ENCODE measurements at regions not wholly inside any gene's neighbourhood (a gene's known extent, or its start where the extent isn't known, plus 50 kb on each side); places are given as distances from the start of the nearest gene placed in this dataset.

DNA sequence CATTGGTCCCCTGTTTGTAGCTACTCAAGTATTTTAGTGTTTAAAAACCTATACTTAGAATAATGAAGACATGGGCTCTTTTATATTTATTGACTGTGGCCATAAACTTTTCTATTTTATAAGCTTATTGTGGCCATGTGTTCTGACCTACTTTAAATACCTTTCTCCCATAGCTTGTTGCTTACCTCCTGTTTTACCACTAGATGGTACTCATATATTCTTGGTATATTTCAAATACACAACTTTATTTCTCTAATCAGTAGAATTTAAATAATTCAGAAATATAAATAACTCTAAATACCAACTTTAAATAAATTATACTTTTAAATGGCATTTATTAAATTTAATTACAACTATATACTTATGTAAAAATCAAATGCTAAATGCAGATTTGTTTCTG is 498.0 kb downstream of the PRDM9 start:
- TF ChIP-seq, protein P1, sequence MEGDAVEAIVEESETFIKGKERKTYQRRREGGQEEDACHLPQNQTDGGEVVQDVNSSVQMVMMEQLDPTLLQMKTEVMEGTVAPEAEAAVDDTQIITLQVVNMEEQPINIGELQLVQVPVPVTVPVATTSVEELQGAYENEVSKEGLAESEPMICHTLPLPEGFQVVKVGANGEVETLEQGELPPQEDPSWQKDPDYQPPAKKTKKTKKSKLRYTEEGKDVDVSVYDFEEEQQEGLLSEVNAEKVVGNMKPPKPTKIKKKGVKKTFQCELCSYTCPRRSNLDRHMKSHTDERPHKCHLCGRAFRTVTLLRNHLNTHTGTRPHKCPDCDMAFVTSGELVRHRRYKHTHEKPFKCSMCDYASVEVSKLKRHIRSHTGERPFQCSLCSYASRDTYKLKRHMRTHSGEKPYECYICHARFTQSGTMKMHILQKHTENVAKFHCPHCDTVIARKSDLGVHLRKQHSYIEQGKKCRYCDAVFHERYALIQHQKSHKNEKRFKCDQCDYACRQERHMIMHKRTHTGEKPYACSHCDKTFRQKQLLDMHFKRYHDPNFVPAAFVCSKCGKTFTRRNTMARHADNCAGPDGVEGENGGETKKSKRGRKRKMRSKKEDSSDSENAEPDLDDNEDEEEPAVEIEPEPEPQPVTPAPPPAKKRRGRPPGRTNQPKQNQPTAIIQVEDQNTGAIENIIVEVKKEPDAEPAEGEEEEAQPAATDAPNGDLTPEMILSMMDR (conservative IDR thresholded peaks at IDR 0.05; ENCODE audit: low read length), result no peak
- no peak for TF ChIP-seq EZH2phosphoT487 (IDR thresholded peaks at IDR 0.05; ENCODE audit: borderline replicate concordance)

All from Loucy (cell line).